ENCODE measurements at regions not wholly inside any gene's neighbourhood (a gene's known extent, or its start where the extent isn't known, plus 50 kb on each side); places are given as distances from the start of the nearest gene placed in this dataset.

GRCh38 chr2:220434385-220434784 is 807.0 kb downstream of the SLC4A3 start:
- ChIA-PET CTCF (no interaction called here), POLR2A (no interaction called here)
- TF ChIP-seq HDGF (IDR thresholded peaks at IDR 0.05; ENCODE audit: borderline replicate concordance) (no peak), ARNT (IDR thresholded peaks at IDR 0.05) (no peak), ZNF384 (IDR thresholded peaks at IDR 0.05) (no peak), L3MBTL2 (conservative IDR thresholded peaks at IDR 0.05) (no peak), NFRKB (IDR thresholded peaks at IDR 0.05) (no peak)
- no peak for DNase-seq (ENCODE audit: extremely low spot score)

GRCh38 chr2:220437938-220438337 is 810.5 kb downstream of the SLC4A3 start:
- TF ChIP-seq NFRKB (IDR thresholded peaks at IDR 0.05) (no peak), TARDBP (IDR thresholded peaks at IDR 0.05) (no peak), LEF1 (IDR thresholded peaks at IDR 0.05; ENCODE audit: borderline replicate concordance) (no peak), ZNF384 (IDR thresholded peaks at IDR 0.05) (no peak), SP1 (IDR thresholded peaks at IDR 0.05) (no peak), HDGF (IDR thresholded peaks at IDR 0.05; ENCODE audit: borderline replicate concordance) (no peak), FOXA1 (IDR thresholded peaks at IDR 0.05) (no peak), L3MBTL2 (conservative IDR thresholded peaks at IDR 0.05) (no peak), FOXM1 (IDR thresholded peaks at IDR 0.05; ENCODE audit: borderline replicate concordance) (no peak), PKNOX1 (IDR thresholded peaks at IDR 0.05) (no peak), SUZ12 (IDR thresholded peaks at IDR 0.05) (no peak), FOXK2 (IDR thresholded peaks at IDR 0.05) (no peak), ELF4 (IDR thresholded peaks at IDR 0.05) (no peak), CTBP1 (IDR thresholded peaks at IDR 0.05; ENCODE audit: borderline replicate concordance) (no peak), BHLHE40 (IDR thresholded peaks at IDR 0.05; ENCODE audit: borderline replicate concordance) (no peak), ARNT (IDR thresholded peaks at IDR 0.05) (no peak)
- DNase-seq (ENCODE audit: extremely low spot score): no peak
- CTCF ChIA-PET: no interaction called here
- POLR2A ChIA-PET: no interaction called here

- ChIA-PET POLR2A (no interaction called here), CTCF (no interaction called here)
- no peak for TF ChIP-seq BHLHE40 (IDR thresholded peaks at IDR 0.05; ENCODE audit: borderline replicate concordance)
- TF ChIP-seq ARNT (IDR thresholded peaks at IDR 0.05): no peak
- no peak for TF ChIP-seq FOXM1 (IDR thresholded peaks at IDR 0.05; ENCODE audit: borderline replicate concordance)
- TF ChIP-seq FOXK2 (IDR thresholded peaks at IDR 0.05): no peak
- no peak for TF ChIP-seq PKNOX1 (IDR thresholded peaks at IDR 0.05)
- no peak for TF ChIP-seq ELF4 (IDR thresholded peaks at IDR 0.05)
- no peak for DNase-seq (ENCODE audit: extremely low spot score)
These were observed 813.3 kb downstream of the SLC4A3 start for GRCh38 chr2:220440731-220441130.

- no peak for TF ChIP-seq BHLHE40 (IDR thresholded peaks at IDR 0.05; ENCODE audit: borderline replicate concordance)
- TF ChIP-seq SUZ12 (IDR thresholded peaks at IDR 0.05): no peak
- no peak for TF ChIP-seq FOXK2 (IDR thresholded peaks at IDR 0.05)
- TF ChIP-seq CTBP1 (IDR thresholded peaks at IDR 0.05; ENCODE audit: borderline replicate concordance): no peak
- no peak for TF ChIP-seq HDGF (IDR thresholded peaks at IDR 0.05; ENCODE audit: borderline replicate concordance)
- no peak for TF ChIP-seq ZNF384 (IDR thresholded peaks at IDR 0.05)
- TF ChIP-seq PKNOX1 (IDR thresholded peaks at IDR 0.05): no peak
- TF ChIP-seq SP1 (IDR thresholded peaks at IDR 0.05): no peak
- no peak for TF ChIP-seq TARDBP (IDR thresholded peaks at IDR 0.05)
- TF ChIP-seq LEF1 (IDR thresholded peaks at IDR 0.05; ENCODE audit: borderline replicate concordance): no peak
- no peak for TF ChIP-seq NFRKB (IDR thresholded peaks at IDR 0.05)
- TF ChIP-seq FOXA1 (IDR thresholded peaks at IDR 0.05): no peak
- no peak for TF ChIP-seq L3MBTL2 (conservative IDR thresholded peaks at IDR 0.05)
- no peak for TF ChIP-seq ELF4 (IDR thresholded peaks at IDR 0.05)
- no peak for TF ChIP-seq ARNT (IDR thresholded peaks at IDR 0.05)
- TF ChIP-seq FOXM1 (IDR thresholded peaks at IDR 0.05; ENCODE audit: borderline replicate concordance): no peak
- POLR2A ChIA-PET: no interaction called here
- no peak for DNase-seq (ENCODE audit: extremely low spot score)
- CTCF ChIA-PET: no interaction called here
These were observed 814.0 kb downstream of the SLC4A3 start for GRCh38 chr2:220441404-220441803.

DNA sequence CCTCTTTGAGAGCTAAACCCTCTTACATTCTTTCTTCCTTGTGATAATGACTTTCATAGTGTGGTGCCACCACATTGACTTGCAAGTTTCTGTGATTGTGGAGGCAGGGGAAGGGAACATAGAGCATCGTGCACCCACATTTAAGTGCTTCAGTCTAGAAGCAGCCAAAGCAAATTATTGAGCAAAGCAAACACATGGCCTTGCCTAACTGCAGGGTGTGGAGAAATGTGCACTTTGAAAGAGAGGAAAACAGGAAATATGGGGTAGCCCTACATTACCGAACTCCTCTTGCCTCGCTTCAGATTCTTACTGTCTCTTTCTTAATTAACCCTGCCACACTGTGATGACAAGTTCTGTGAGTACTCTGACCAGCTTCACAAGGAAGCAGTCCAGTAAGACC is 814.6 kb downstream of the SLC4A3 start:
- ChIA-PET POLR2A (no interaction called here), CTCF (no interaction called here)
- no peak for DNase-seq (ENCODE audit: extremely low spot score)
- TF ChIP-seq HDGF (IDR thresholded peaks at IDR 0.05; ENCODE audit: borderline replicate concordance): no peak
- no peak for TF ChIP-seq BHLHE40 (IDR thresholded peaks at IDR 0.05; ENCODE audit: borderline replicate concordance)
- no peak for TF ChIP-seq ZNF384 (IDR thresholded peaks at IDR 0.05)
- TF ChIP-seq TARDBP (IDR thresholded peaks at IDR 0.05): no peak
- TF ChIP-seq CTBP1 (IDR thresholded peaks at IDR 0.05; ENCODE audit: borderline replicate concordance): no peak
- no peak for TF ChIP-seq ARNT (IDR thresholded peaks at IDR 0.05)
- TF ChIP-seq SP1 (IDR thresholded peaks at IDR 0.05): no peak
- TF ChIP-seq FOXM1 (IDR thresholded peaks at IDR 0.05; ENCODE audit: borderline replicate concordance): no peak
- TF ChIP-seq SUZ12 (IDR thresholded peaks at IDR 0.05): no peak
- no peak for TF ChIP-seq ELF4 (IDR thresholded peaks at IDR 0.05)
- no peak for TF ChIP-seq FOXK2 (IDR thresholded peaks at IDR 0.05)
- TF ChIP-seq NFRKB (IDR thresholded peaks at IDR 0.05): no peak
- no peak for TF ChIP-seq LEF1 (IDR thresholded peaks at IDR 0.05; ENCODE audit: borderline replicate concordance)
- no peak for TF ChIP-seq PKNOX1 (IDR thresholded peaks at IDR 0.05)

GRCh38 chr2:220445429-220446105 is 818.1 kb downstream of the SLC4A3 start:
- no peak for TF ChIP-seq ARNT (IDR thresholded peaks at IDR 0.05)
- no peak for TF ChIP-seq BHLHE40 (IDR thresholded peaks at IDR 0.05; ENCODE audit: borderline replicate concordance)
- no peak for TF ChIP-seq ZNF384 (IDR thresholded peaks at IDR 0.05)
- no peak for TF ChIP-seq HDGF (IDR thresholded peaks at IDR 0.05; ENCODE audit: borderline replicate concordance)
- no peak for TF ChIP-seq FOXM1 (IDR thresholded peaks at IDR 0.05; ENCODE audit: borderline replicate concordance)
- TF ChIP-seq L3MBTL2 (conservative IDR thresholded peaks at IDR 0.05): no peak
- no peak for TF ChIP-seq SUZ12 (IDR thresholded peaks at IDR 0.05)
- TF ChIP-seq FOXK2 (IDR thresholded peaks at IDR 0.05): no peak
- no peak for TF ChIP-seq PKNOX1 (IDR thresholded peaks at IDR 0.05)
- TF ChIP-seq NFRKB (IDR thresholded peaks at IDR 0.05): no peak
- TF ChIP-seq LEF1 (IDR thresholded peaks at IDR 0.05; ENCODE audit: borderline replicate concordance): no peak
- TF ChIP-seq TARDBP (IDR thresholded peaks at IDR 0.05): no peak
- TF ChIP-seq ELF4 (IDR thresholded peaks at IDR 0.05): no peak
- no peak for TF ChIP-seq FOXA1 (IDR thresholded peaks at IDR 0.05)
- no peak for TF ChIP-seq SP1 (IDR thresholded peaks at IDR 0.05)
- no peak for TF ChIP-seq CTBP1 (IDR thresholded peaks at IDR 0.05; ENCODE audit: borderline replicate concordance)
- no peak for DNase-seq (ENCODE audit: extremely low spot score)

More at GRCh38 chr2:220445429-220446105, 818.1 kb downstream of the SLC4A3 start:
- POLR2A ChIA-PET: no interaction called here
- CTCF ChIA-PET: no interaction called here

Data from HEK293T (cell line).